ENCODE measurements at regions not wholly inside any gene's neighbourhood (a gene's known extent, or its start where the extent isn't known, plus 50 kb on each side); places are given as distances from the start of the nearest gene placed in this dataset.
"Not testable (repeated sequence)": the region's sequence is repeated elsewhere in the genome, so short reads cannot be mapped to it uniquely, and the experiment has no call there.

- Histone ChIP-seq H3K4me1 (no peaks in the 10 kb centered on the region), H3K4me3 (no peak overlapping the region), H3K27me3 (no peaks in the 10 kb centered on the region), H3K36me3 (no peaks in the 10 kb centered on the region), H3K9me3 (replicated peaks) (no peaks in the 10 kb centered on the region), H3K27ac (no peak overlapping the region)
- DNase-seq, result no peak
These were observed 343.8 kb downstream of the SUCLG1 start for GRCh38 chr2:84115173-84115857.

GRCh38 chr2:84103816-84104527, 355.1 kb downstream of the SUCLG1 start:
- not testable (repeated sequence) for H3K9me3 ChIP-seq (replicated peaks); DNase-seq; H3K4me1 ChIP-seq; H3K27ac ChIP-seq; H3K36me3 ChIP-seq; H3K4me3 ChIP-seq; H3K27me3 ChIP-seq

- Histone ChIP-seq H3K9me3 (replicated peaks) (no peaks in the 10 kb centered on the region), H3K4me3 (no peak overlapping the region), H3K4me1 (no peaks in the 10 kb centered on the region), H3K36me3 (no peaks in the 10 kb centered on the region), H3K27me3 (0 out of 2 replicates have a peak, but pooled peaks cover 3% of the 10 kb centered on the region), H3K27ac (no peak overlapping the region)
- DNase-seq, result no peak
These were observed 356.8 kb downstream of the SUCLG1 start for GRCh38 chr2:84102274-84102673.

- H3K9me3 ChIP-seq (replicated peaks), result no peaks in the 10 kb centered on the region
- peaks cover 3% of the 10 kb centered on the region; the same call in 1 of the 2 replicates for H3K4me1 ChIP-seq
- H3K27ac ChIP-seq, result no peak overlapping the region
- no peak for DNase-seq
- H3K27me3 ChIP-seq, result no peaks in the 10 kb centered on the region
- H3K4me3 ChIP-seq, result no peak overlapping the region
- H3K36me3 ChIP-seq, result no peaks in the 10 kb centered on the region
These were observed 370.4 kb downstream of the SUCLG1 start for GRCh38 chr2:84088656-84089055.

- no peaks in the 10 kb centered on the region for H3K9me3 ChIP-seq (replicated peaks)
- no peaks in the 10 kb centered on the region for H3K27me3 ChIP-seq
- H3K27ac ChIP-seq, result no peak overlapping the region
- no peaks in the 10 kb centered on the region for H3K36me3 ChIP-seq
- H3K4me1 ChIP-seq, result peaks cover 3% of the 10 kb centered on the region; the same call in 1 of the 2 replicates
- peak; percentile 19 to 59 for DNase-seq
- H3K4me3 ChIP-seq, result no peak overlapping the region
These were observed 373.5 kb downstream of the SUCLG1 start for GRCh38 chr2:84085562-84085961.

- peaks cover 3% of the 10 kb centered on the region; the same call in 1 of the 2 replicates for H3K4me1 ChIP-seq
These were observed 374.2 kb downstream of the SUCLG1 start for GRCh38 chr2:84084856-84085255.

GRCh38 chr2:84083984-84084383, 375.1 kb downstream of the SUCLG1 start:
- H3K27me3 ChIP-seq, result no peaks in the 10 kb centered on the region
- no peak overlapping the region for H3K4me3 ChIP-seq
- H3K27ac ChIP-seq, result no peak overlapping the region
- H3K4me1 ChIP-seq, result peaks cover 3% of the 10 kb centered on the region; the same call in 1 of the 2 replicates
- no peaks in the 10 kb centered on the region for H3K9me3 ChIP-seq (replicated peaks)
- DNase-seq, result no peak
- H3K36me3 ChIP-seq, result no peaks in the 10 kb centered on the region

More at GRCh38 chr2:84084856-84085255, 374.2 kb downstream of the SUCLG1 start:
- H3K27ac ChIP-seq, result no peak overlapping the region
- DNase-seq, result no peak
- H3K36me3 ChIP-seq, result no peaks in the 10 kb centered on the region
- H3K27me3 ChIP-seq, result no peaks in the 10 kb centered on the region
- no peaks in the 10 kb centered on the region for H3K9me3 ChIP-seq (replicated peaks)
- no peak overlapping the region for H3K4me3 ChIP-seq

GRCh38 chr2:84078471-84078870, 380.6 kb downstream of the SUCLG1 start:
- H3K4me3 ChIP-seq, result no peak overlapping the region
- H3K36me3 ChIP-seq, result no peaks in the 10 kb centered on the region
- H3K9me3 ChIP-seq (replicated peaks), result no peaks in the 10 kb centered on the region
- no peaks in the 10 kb centered on the region for H3K4me1 ChIP-seq
- peaks cover 16% of the 10 kb centered on the region for H3K27me3 ChIP-seq
- no peak overlapping the region for H3K27ac ChIP-seq
- no peak for DNase-seq

- Histone ChIP-seq H3K9me3 (replicated peaks) (no peaks in the 10 kb centered on the region), H3K36me3 (no peaks in the 10 kb centered on the region), H3K4me3 (no peak overlapping the region), H3K27me3 (peaks cover 16% of the 10 kb centered on the region), H3K4me1 (no peaks in the 10 kb centered on the region), H3K27ac (no peak overlapping the region)
- peak; percentile 16 to 63 for DNase-seq
These were observed 381.6 kb downstream of the SUCLG1 start for GRCh38 chr2:84077496-84077895.

GRCh38 chr2:84071050-84071449, 388.0 kb downstream of the SUCLG1 start:
- no peak overlapping the region for H3K4me3 ChIP-seq
- no peak for DNase-seq
- peaks cover 8% of the 10 kb centered on the region; the same call in 1 of the 2 replicates for H3K27me3 ChIP-seq
- no peaks in the 10 kb centered on the region for H3K4me1 ChIP-seq
- no peaks in the 10 kb centered on the region for H3K9me3 ChIP-seq (replicated peaks)
- no peaks in the 10 kb centered on the region for H3K36me3 ChIP-seq
- no peak overlapping the region for H3K27ac ChIP-seq

GRCh38 chr2:84065857-84066256, 393.2 kb downstream of the SUCLG1 start:
- Histone ChIP-seq H3K4me3 (no peak overlapping the region), H3K4me1 (no peaks in the 10 kb centered on the region), H3K27me3 (0 out of 2 replicates have a peak, but pooled peaks cover 3% of the 10 kb centered on the region), H3K36me3 (no peaks in the 10 kb centered on the region), H3K27ac (no peak overlapping the region), H3K9me3 (replicated peaks) (no peaks in the 10 kb centered on the region)
- no peak for DNase-seq

GRCh38 chr2:84057917-84058560, 401.0 kb downstream of the SUCLG1 start:
- no peaks in the 10 kb centered on the region for H3K9me3 ChIP-seq (replicated peaks)
- no peak overlapping the region for H3K4me3 ChIP-seq
- no peaks in the 10 kb centered on the region for H3K4me1 ChIP-seq
- DNase-seq, result no peak
- no peak overlapping the region for H3K27ac ChIP-seq
- H3K27me3 ChIP-seq, result no peaks in the 10 kb centered on the region
- no peaks in the 10 kb centered on the region for H3K36me3 ChIP-seq

- Histone ChIP-seq H3K9me3 (replicated peaks) (no peaks in the 10 kb centered on the region), H3K27me3 (no peaks in the 10 kb centered on the region), H3K4me3 (no peak overlapping the region), H3K36me3 (no peaks in the 10 kb centered on the region), H3K4me1 (no peaks in the 10 kb centered on the region), H3K27ac (no peak overlapping the region)
- DNase-seq, result no peak
These were observed 403.3 kb downstream of the SUCLG1 start for GRCh38 chr2:84055816-84056215.

- not testable (repeated sequence) for H3K27ac ChIP-seq; DNase-seq; H3K4me1 ChIP-seq; H3K36me3 ChIP-seq; H3K27me3 ChIP-seq; H3K4me3 ChIP-seq; H3K9me3 ChIP-seq (replicated peaks)
These were observed 404.5 kb downstream of the SUCLG1 start for GRCh38 chr2:84054577-84054976.

- H3K9me3 ChIP-seq (replicated peaks), result no peaks in the 10 kb centered on the region
- no peak overlapping the region for H3K27ac ChIP-seq
- no peaks in the 10 kb centered on the region for H3K36me3 ChIP-seq
- H3K4me1 ChIP-seq, result no peaks in the 10 kb centered on the region
- no peaks in the 10 kb centered on the region for H3K27me3 ChIP-seq
- DNase-seq, result no peak
- H3K4me3 ChIP-seq, result no peak overlapping the region
These were observed 406.2 kb downstream of the SUCLG1 start for GRCh38 chr2:84052913-84053312.
